ENCODE measurements at regions not wholly inside any gene's neighbourhood (a gene's known extent, or its start where the extent isn't known, plus 50 kb on each side); places are given as distances from the start of the nearest gene placed in this dataset.

DNA sequence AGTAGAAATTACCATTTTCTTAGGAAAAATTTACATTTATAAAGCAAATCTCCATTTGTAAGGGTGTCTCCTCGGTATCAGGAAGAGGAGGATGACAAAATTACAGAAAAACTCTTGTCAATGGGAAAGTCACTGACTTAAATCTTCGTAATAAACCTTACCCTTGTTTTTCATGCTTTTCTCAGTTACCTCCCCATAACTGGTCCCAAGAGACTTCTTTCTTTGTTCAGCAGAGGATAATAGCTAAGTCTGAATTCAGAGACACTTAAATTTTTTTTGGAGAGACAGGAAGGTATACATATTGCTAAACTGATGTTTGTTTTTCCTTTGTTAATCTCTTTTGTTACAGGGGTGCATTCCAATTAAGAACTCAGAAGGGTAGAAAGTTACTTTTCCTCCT lies 125.5 kb upstream of the JADE1 start:
- POLR2A ChIA-PET: no interaction called here
- H3K4me1 ChIP-seq (ENCODE audit: control insufficient read depth, insufficient read depth, low read length): no peaks in the 10 kb centered on the region
- H3K4me3 ChIP-seq (ENCODE audit: low read depth in 2 of 2, low read length in 2 of 2): no peak overlapping the region
- in situ Hi-C loops (cut with HindIII; ENCODE audit: low pct_unique_long_range_greater_than_20kb, low sequenced_read_pairs): no loop called here
- intact Hi-C loops (cut with micrococcal nuclease; ENCODE audit: unreplicated experiment): no loop called here
- BruUV-seq (replicated peaks): no TSS peak
- CTCF ChIA-PET: no interaction called here
- TF ChIP-seq, protein P1, sequence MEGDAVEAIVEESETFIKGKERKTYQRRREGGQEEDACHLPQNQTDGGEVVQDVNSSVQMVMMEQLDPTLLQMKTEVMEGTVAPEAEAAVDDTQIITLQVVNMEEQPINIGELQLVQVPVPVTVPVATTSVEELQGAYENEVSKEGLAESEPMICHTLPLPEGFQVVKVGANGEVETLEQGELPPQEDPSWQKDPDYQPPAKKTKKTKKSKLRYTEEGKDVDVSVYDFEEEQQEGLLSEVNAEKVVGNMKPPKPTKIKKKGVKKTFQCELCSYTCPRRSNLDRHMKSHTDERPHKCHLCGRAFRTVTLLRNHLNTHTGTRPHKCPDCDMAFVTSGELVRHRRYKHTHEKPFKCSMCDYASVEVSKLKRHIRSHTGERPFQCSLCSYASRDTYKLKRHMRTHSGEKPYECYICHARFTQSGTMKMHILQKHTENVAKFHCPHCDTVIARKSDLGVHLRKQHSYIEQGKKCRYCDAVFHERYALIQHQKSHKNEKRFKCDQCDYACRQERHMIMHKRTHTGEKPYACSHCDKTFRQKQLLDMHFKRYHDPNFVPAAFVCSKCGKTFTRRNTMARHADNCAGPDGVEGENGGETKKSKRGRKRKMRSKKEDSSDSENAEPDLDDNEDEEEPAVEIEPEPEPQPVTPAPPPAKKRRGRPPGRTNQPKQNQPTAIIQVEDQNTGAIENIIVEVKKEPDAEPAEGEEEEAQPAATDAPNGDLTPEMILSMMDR (IDR thresholded peaks at IDR 0.05): no peak
- TF ChIP-seq SIN3A (IDR thresholded peaks at IDR 0.05; ENCODE audit: borderline replicate concordance, insufficient read depth, low read depth, low read length) (no peak), POLR2AphosphoS5 (IDR thresholded peaks at IDR 0.05; ENCODE audit: low read depth, low read length) (no peak), TCF7L2 (IDR thresholded peaks at IDR 0.05; ENCODE audit: low read depth, low read length) (no peak)
- TF ChIP-seq, protein P2, sequence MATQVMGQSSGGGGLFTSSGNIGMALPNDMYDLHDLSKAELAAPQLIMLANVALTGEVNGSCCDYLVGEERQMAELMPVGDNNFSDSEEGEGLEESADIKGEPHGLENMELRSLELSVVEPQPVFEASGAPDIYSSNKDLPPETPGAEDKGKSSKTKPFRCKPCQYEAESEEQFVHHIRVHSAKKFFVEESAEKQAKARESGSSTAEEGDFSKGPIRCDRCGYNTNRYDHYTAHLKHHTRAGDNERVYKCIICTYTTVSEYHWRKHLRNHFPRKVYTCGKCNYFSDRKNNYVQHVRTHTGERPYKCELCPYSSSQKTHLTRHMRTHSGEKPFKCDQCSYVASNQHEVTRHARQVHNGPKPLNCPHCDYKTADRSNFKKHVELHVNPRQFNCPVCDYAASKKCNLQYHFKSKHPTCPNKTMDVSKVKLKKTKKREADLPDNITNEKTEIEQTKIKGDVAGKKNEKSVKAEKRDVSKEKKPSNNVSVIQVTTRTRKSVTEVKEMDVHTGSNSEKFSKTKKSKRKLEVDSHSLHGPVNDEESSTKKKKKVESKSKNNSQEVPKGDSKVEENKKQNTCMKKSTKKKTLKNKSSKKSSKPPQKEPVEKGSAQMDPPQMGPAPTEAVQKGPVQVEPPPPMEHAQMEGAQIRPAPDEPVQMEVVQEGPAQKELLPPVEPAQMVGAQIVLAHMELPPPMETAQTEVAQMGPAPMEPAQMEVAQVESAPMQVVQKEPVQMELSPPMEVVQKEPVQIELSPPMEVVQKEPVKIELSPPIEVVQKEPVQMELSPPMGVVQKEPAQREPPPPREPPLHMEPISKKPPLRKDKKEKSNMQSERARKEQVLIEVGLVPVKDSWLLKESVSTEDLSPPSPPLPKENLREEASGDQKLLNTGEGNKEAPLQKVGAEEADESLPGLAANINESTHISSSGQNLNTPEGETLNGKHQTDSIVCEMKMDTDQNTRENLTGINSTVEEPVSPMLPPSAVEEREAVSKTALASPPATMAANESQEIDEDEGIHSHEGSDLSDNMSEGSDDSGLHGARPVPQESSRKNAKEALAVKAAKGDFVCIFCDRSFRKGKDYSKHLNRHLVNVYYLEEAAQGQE (IDR thresholded peaks at IDR 0.05; ENCODE audit: insufficient read depth in 1 of 2, low read depth in 2 of 2, low read length in 1 of 2): no peak
- DNase-seq (ENCODE audit: low read depth, low spot score): no peak
- H3K27ac ChIP-seq (ENCODE audit: low read length): no peak overlapping the region
- ATAC-seq: no peak
- no peaks in the 10 kb centered on the region for H3K9me3 ChIP-seq (ENCODE audit: control insufficient read depth, insufficient read depth, low read depth, low read length)
- H3K36me3 ChIP-seq (ENCODE audit: control insufficient read depth, insufficient read depth, low read length): no peaks in the 10 kb centered on the region
- no peaks in the 10 kb centered on the region for H3K27me3 ChIP-seq (ENCODE audit: control insufficient read depth, insufficient read depth, low read length)

DNA sequence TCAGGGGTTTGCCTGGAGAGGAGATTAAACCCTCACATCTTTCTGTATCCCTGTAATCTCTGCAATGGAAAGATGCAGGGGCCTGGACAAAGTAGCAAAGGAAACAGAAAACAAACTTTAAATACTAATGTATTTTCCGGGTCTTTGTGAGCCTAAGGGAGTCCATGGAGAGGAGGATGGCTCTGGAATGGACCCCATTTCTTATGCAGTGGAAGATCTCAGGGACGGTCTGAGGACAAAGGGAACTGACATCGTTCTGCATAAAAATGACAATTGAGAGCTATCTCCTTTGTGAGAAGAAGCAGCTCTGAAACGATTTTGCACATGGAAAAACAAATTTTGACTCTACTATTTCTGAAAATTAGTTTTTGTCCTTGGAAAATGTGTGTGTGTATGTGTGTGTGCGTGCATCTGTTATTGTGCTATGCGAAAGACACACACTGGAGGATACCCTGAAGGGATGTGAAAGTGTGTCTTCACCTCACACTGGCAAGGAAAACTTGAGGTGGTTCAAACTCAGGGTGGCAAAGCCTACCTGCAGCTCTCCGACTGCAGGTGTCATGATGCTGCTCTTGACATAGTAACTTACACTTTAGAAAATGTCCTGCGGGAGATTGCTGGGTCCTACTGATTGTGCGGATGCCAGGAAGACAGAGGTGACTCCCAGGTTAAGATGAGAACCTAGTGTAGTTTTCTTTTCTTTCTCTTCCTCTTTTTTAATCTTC lies 126.4 kb upstream of the JADE1 start:
- no TSS peak for BruUV-seq (replicated peaks)
- TF ChIP-seq SIN3A (IDR thresholded peaks at IDR 0.05; ENCODE audit: borderline replicate concordance, insufficient read depth, low read depth, low read length) (no peak), POLR2AphosphoS5 (IDR thresholded peaks at IDR 0.05; ENCODE audit: low read depth, low read length) (no peak), TCF7L2 (IDR thresholded peaks at IDR 0.05; ENCODE audit: low read depth, low read length) (no peak)
- TF ChIP-seq, protein P1 (IDR thresholded peaks at IDR 0.05): no peak
- TF ChIP-seq, protein P2 (IDR thresholded peaks at IDR 0.05; ENCODE audit: insufficient read depth in 1 of 2, low read depth in 2 of 2, low read length in 1 of 2): no peak
- CTCF ChIA-PET: no interaction called here

More for the DNA sequence above, 126.4 kb upstream of the JADE1 start:
- H3K27ac ChIP-seq (ENCODE audit: low read length): no peak overlapping the region
- no peak for DNase-seq (ENCODE audit: low read depth, low spot score)
- H3K9me3 ChIP-seq (ENCODE audit: control insufficient read depth, insufficient read depth, low read depth, low read length): no peaks in the 10 kb centered on the region
- H3K4me3 ChIP-seq (ENCODE audit: low read depth in 2 of 2, low read length in 2 of 2): no peak overlapping the region
- no peaks in the 10 kb centered on the region for H3K4me1 ChIP-seq (ENCODE audit: control insufficient read depth, insufficient read depth, low read length)
- in situ Hi-C loops (cut with HindIII; ENCODE audit: low pct_unique_long_range_greater_than_20kb, low sequenced_read_pairs) (no loop called here), intact Hi-C loops (cut with micrococcal nuclease; ENCODE audit: unreplicated experiment) (no loop called here)
- H3K36me3 ChIP-seq (ENCODE audit: control insufficient read depth, insufficient read depth, low read length): no peaks in the 10 kb centered on the region
- POLR2A ChIA-PET: no interaction called here
- ATAC-seq: no peak
- H3K27me3 ChIP-seq (ENCODE audit: control insufficient read depth, insufficient read depth, low read length): no peaks in the 10 kb centered on the region
